H1 (cell line): ENCODE measurements at regions not wholly inside any gene's neighbourhood (a gene's known extent, or its start where the extent isn't known, plus 50 kb on each side); places are given as distances from the start of the nearest gene placed in this dataset.

Source experiments
- CTCF ChIA-PET: fragments of 300-600 bp; sonication (Branson Sonifier 250); formaldehyde crosslinking; loops from one replicate; lab custom pipeline; 2021; ENCODE audit not compliant: partially characterized antibody; lab: Charles Lee
- POLR2A ChIA-PET: fragments of 300-600 bp; sonication (Branson Sonifier 250); formaldehyde crosslinking; loops from one replicate; lab custom pipeline; 2021; ENCODE audit warnings: inconsistent platforms; ENCODE audit not compliant: partially characterized antibody; lab: Charles Lee
- DNase-seq, 2 experiments: peaks; one replicate each; pipeline versions ENCODE4 v3.0.0 to v3.0.0-alpha.2; 2010 to 2022; ENCODE audit warnings: low spot score in 2 of 2, low read depth in 1 of 2, mixed read lengths in 1 of 2
- FAIRE-seq: peaks from 2 replicates; lab custom pipeline; 2011; peaks lifted over from hg19 to GRCh38; lab: Jason Lieb, UNC
- H2AFZ ChIP-seq: 2 replicates; pipeline ENCODE4 v1.8.1; 2012; ENCODE audit warnings: low read length, inconsistent platforms
- H2AK5ac ChIP-seq: 2 replicates; pipeline ENCODE4 v1.6.1; 2013; ENCODE audit warnings: low read depth, low read length
- H2BK120ac ChIP-seq: replicated peaks from 2 replicates; pipeline ENCODE3; 2013; ENCODE audit warnings: low read depth, low read length, inconsistent platforms
- H2BK12ac ChIP-seq: 2 replicates; pipeline ENCODE4 v1.6.1; 2013; ENCODE audit warnings: low read depth, low read length
- H2BK15ac ChIP-seq: 2 replicates; pipeline ENCODE4 v1.6.1; 2013; ENCODE audit warnings: low read length
- H2BK20ac ChIP-seq: 2 replicates; pipeline ENCODE4 v1.6.1; 2013; ENCODE audit warnings: low read length
- H2BK5ac ChIP-seq: 2 replicates; pipeline ENCODE4 v1.6.1; 2013; ENCODE audit warnings: low read depth, low read length
- H3K14ac ChIP-seq: 2 replicates; pipeline ENCODE4 v1.6.1; 2013; ENCODE audit warnings: inconsistent platforms; ENCODE audit not compliant: insufficient read length
- H3K18ac ChIP-seq: 2 replicates; pipeline ENCODE4 v1.6.1; 2013; ENCODE audit warnings: low read length; ENCODE audit errors: extremely low read depth
- H3K23ac ChIP-seq: 2 replicates; pipeline ENCODE4 v1.6.1; 2013; ENCODE audit warnings: inconsistent platforms; ENCODE audit not compliant: insufficient read length
- H3K23me2 ChIP-seq: 2 replicates; pipeline ENCODE4 v1.6.1; 2013; ENCODE audit warnings: low read depth, low read length
- H3K27ac ChIP-seq: 2 replicates; pipeline ENCODE4 v1.6.1; 2011; ENCODE audit warnings: low read depth, low read length, inconsistent platforms
- H3K27me3 ChIP-seq, 4 experiments: replicated peaks in 1 of 4; 1 replicate in 1 of 4; 2 replicates in 3 of 4; pipeline versions ENCODE4 v1.6.1 to v1.8.1; 2011 to 2013; ENCODE audit warnings: low read length in 3 of 4, mild to moderate bottlenecking in 3 of 4, inconsistent platforms in 2 of 4, mixed read lengths in 2 of 4, moderate library complexity in 1 of 4; ENCODE audit not compliant: control insufficient read depth in 3 of 4, insufficient read depth in 3 of 4; ENCODE audit errors: extremely low read depth in 1 of 4
- H3K36me3 ChIP-seq, 4 experiments: 2 replicates each; pipeline versions ENCODE4 v1.6.1 to v1.8.1; 2011 to 2013; ENCODE audit warnings: mild to moderate bottlenecking in 4 of 4, low read length in 3 of 4, moderate library complexity in 2 of 4, control low read depth in 1 of 4, inconsistent platforms in 1 of 4; ENCODE audit not compliant: insufficient read depth in 4 of 4, control insufficient read depth in 2 of 4
- H3K4ac ChIP-seq: replicated peaks from 2 replicates; pipeline ENCODE3; 2013; ENCODE audit warnings: low read length, low read depth, mixed read lengths, inconsistent platforms; ENCODE audit not compliant: insufficient read length
- H3K4me1 ChIP-seq, 4 experiments: replicated peaks in 1 of 4; 1 replicate in 1 of 4; 2 replicates in 3 of 4; pipeline versions ENCODE4 v1.6.1 to v1.8.1; 2011 to 2013; ENCODE audit warnings: low read length in 3 of 4, inconsistent platforms in 2 of 4, mixed read lengths in 1 of 4; ENCODE audit not compliant: insufficient read depth in 4 of 4, control insufficient read depth in 3 of 4
- H3K4me2 ChIP-seq, 2 experiments: 2 replicates each; pipeline versions ENCODE4 v1.6.1 to v1.8.1; 2011 to 2013; ENCODE audit warnings: low read depth in 2 of 2, low read length in 2 of 2, control low read depth in 1 of 2, inconsistent platforms in 1 of 2, mild to moderate bottlenecking in 1 of 2; ENCODE audit not compliant: insufficient read depth in 1 of 2
- H3K4me3 ChIP-seq, 4 experiments: fragments of 200-600, 300-600 bp in 1 of 4; sonication (generic), shearing (Covaris generic), sonication (Bioruptor Twin) in 1 of 4; 2 replicates each; pipeline versions ENCODE4 v1.5.1 to v1.8.1; 2011 to 2016; ENCODE audit warnings: low read length in 4 of 4, low read depth in 3 of 4, control low read depth in 2 of 4, inconsistent platforms in 2 of 4, mild to moderate bottlenecking in 2 of 4, mixed read lengths in 1 of 4, moderate library complexity in 1 of 4; ENCODE audit not compliant: insufficient read depth in 2 of 4; ENCODE audit errors: extremely low read depth in 1 of 4
- H3K56ac ChIP-seq: replicated peaks from 2 replicates; pipeline ENCODE3; 2013; ENCODE audit warnings: low read depth, mild to moderate bottlenecking, mixed read lengths, low read length, inconsistent platforms; ENCODE audit not compliant: insufficient read length
- H3K79me1 ChIP-seq: 2 replicates; pipeline ENCODE4 v1.6.1; 2013; ENCODE audit warnings: low read depth, low read length, control low read depth
- H3K79me2 ChIP-seq, 2 experiments: 2 replicates each; pipeline versions ENCODE4 v1.6.1 to v1.8.1; 2012 to 2013; ENCODE audit warnings: low read length in 2 of 2, mild to moderate bottlenecking in 2 of 2, inconsistent platforms in 1 of 2; ENCODE audit not compliant: insufficient read depth in 2 of 2, control insufficient read depth in 1 of 2
- H3K9ac ChIP-seq, 4 experiments: replicated peaks in 1 of 4; 1 replicate in 1 of 4; 2 replicates in 3 of 4; pipeline versions ENCODE4 v1.6.1 to v1.8.1; 2011 to 2013; ENCODE audit warnings: low read depth in 3 of 4, low read length in 3 of 4, control low read depth in 2 of 4, mild to moderate bottlenecking in 2 of 4, moderate library complexity in 2 of 4, inconsistent platforms in 1 of 4; ENCODE audit errors: extremely low read depth in 1 of 4
- H3K9me3 ChIP-seq, 2 experiments: 2 replicates each; pipeline versions ENCODE4 v1.6.1 to v1.8.1; 2012 to 2013; ENCODE audit warnings: mild to moderate bottlenecking in 2 of 2, moderate library complexity in 2 of 2, control low read depth in 1 of 2, inconsistent platforms in 1 of 2, low read depth in 1 of 2, low read length in 1 of 2, mixed read lengths in 1 of 2; ENCODE audit not compliant: insufficient read depth in 2 of 2
- H4K20me1 ChIP-seq, 2 experiments: replicated peaks in 1 of 2; 2 replicates each; pipeline versions ENCODE3 to v1.8.1; 2011 to 2013; ENCODE audit warnings: inconsistent platforms in 2 of 2, low read length in 2 of 2, mild to moderate bottlenecking in 1 of 2; ENCODE audit not compliant: insufficient read depth in 2 of 2, control insufficient read depth in 1 of 2
- H4K5ac ChIP-seq: 2 replicates; pipeline ENCODE4 v1.6.1; 2013; ENCODE audit warnings: low read length, low read depth, mixed read lengths, inconsistent platforms; ENCODE audit not compliant: insufficient read length
- H4K8ac ChIP-seq: 2 replicates; pipeline ENCODE4 v1.8.0; 2013; ENCODE audit warnings: mild to moderate bottlenecking, moderate library complexity, low read length, inconsistent platforms; ENCODE audit not compliant: insufficient read depth; ENCODE audit errors: extremely low read depth
- H4K91ac ChIP-seq: replicated peaks from 2 replicates; pipeline ENCODE3; 2013; ENCODE audit warnings: low read length, mixed read lengths, inconsistent platforms; ENCODE audit not compliant: insufficient read length
- ASH2L ChIP-seq: fragments of 200-600, 300-600 bp; sonication (generic); IDR thresholded peaks from one replicate; pipeline ENCODE4 v1.7.1; 2017; ENCODE audit warnings: low read length
- BRCA1 ChIP-seq: IDR thresholded peaks from 2 replicates; pipeline ENCODE4 v1.6.1; 2012; ENCODE audit warnings: low read depth, low read length, improper control_type of control experiment
- CHD1 ChIP-seq: IDR thresholded peaks from 2 replicates; pipeline ENCODE4 v1.6.1; 2012; ENCODE audit warnings: low read depth, low read length, improper control_type of control experiment
- CHD2 ChIP-seq: IDR thresholded peaks from 2 replicates; pipeline ENCODE4 v1.6.1; 2012; ENCODE audit warnings: low read length, improper control_type of control experiment
- EZH2 ChIP-seq: fragments of 200-600 bp; sonication (generic); IDR thresholded peaks from 2 replicates; pipeline ENCODE4 v1.7.1; 2012; ENCODE audit warnings: low read depth, mild to moderate bottlenecking, moderate library complexity, low read length, inconsistent platforms; ENCODE audit not compliant: severe bottlenecking
- GABPA ChIP-seq: IDR thresholded peaks from 2 replicates; pipeline ENCODE4 v1.6.1; 2011; ENCODE audit warnings: mild to moderate bottlenecking, low read length, moderate library complexity, borderline replicate concordance; ENCODE audit not compliant: insufficient read depth
- GTF2F1 ChIP-seq: IDR thresholded peaks from 2 replicates; pipeline ENCODE4 v1.6.1; 2012; ENCODE audit warnings: low read depth, low read length, improper control_type of control experiment, borderline replicate concordance
- POLR2A ChIP-seq, 2 experiments: IDR thresholded peaks; 1 replicate in 1 of 2; 2 replicates in 1 of 2; pipeline ENCODE4 v1.6.1; 2011; ENCODE audit warnings: low read depth in 2 of 2, low read length in 2 of 2, mild to moderate bottlenecking in 2 of 2; ENCODE audit errors: control extremely low read depth in 1 of 2
- RAD21 ChIP-seq, 2 experiments: IDR thresholded peaks in 1 of 2; conservative IDR thresholded peaks in 1 of 2; 2 replicates each; pipeline ENCODE4 v1.6.1; 2011; ENCODE audit warnings: low read depth in 2 of 2, low read length in 2 of 2, improper control_type of control experiment in 1 of 2, inconsistent platforms in 1 of 2, mild to moderate bottlenecking in 1 of 2, moderate library complexity in 1 of 2
- RNF2 ChIP-seq: fragments of 200-900, 300-1000 bp; sonication (generic); IDR thresholded peaks from 2 replicates; pipeline ENCODE4 v1.7.1; 2016; ENCODE audit warnings: borderline replicate concordance, low read depth, mild to moderate bottlenecking, antibody characterized with exemption, low read length; ENCODE audit not compliant: poor library complexity, severe bottlenecking; ENCODE audit errors: missing control alignments
- SIN3A ChIP-seq, 2 experiments: IDR thresholded peaks in 1 of 2; conservative IDR thresholded peaks in 1 of 2; 2 replicates each; pipeline ENCODE4 v1.6.1; 2011 to 2012; ENCODE audit warnings: low read length in 2 of 2, improper control_type of control experiment in 1 of 2, low read depth in 1 of 2, mild to moderate bottlenecking in 1 of 2
- SIX5 ChIP-seq: IDR thresholded peaks from 2 replicates; pipeline ENCODE4 v1.6.1; 2011; ENCODE audit warnings: mild to moderate bottlenecking, low read depth, low read length
- SUZ12 ChIP-seq: fragments of 200-600 bp; sonication (generic); IDR thresholded peaks from 2 replicates; pipeline ENCODE4 v1.6.1; 2012; ENCODE audit warnings: mild to moderate bottlenecking, inconsistent platforms, low read length, moderate library complexity, mixed read lengths
- ZNF274 ChIP-seq: IDR thresholded peaks from 2 replicates; pipeline ENCODE4 v1.7.0; 2012; ENCODE audit warnings: low read length, borderline replicate concordance; ENCODE audit errors: extremely low read depth
- WGBS, 2 experiments: shearing (Covaris generic) in 1 of 2; methylation state at CpG; one replicate each; pipeline versions ENCODE4 v1.1.6 to v1.1.7; 2013 to 2015; ENCODE audit warnings: low lambda C conversion rate in 2 of 2, mixed read lengths in 2 of 2, inconsistent platforms in 1 of 2, low coverage in 1 of 2, missing lambda C conversion rate in 1 of 2; ENCODE audit not compliant: insufficient replicate concordance in 2 of 2, insufficient coverage in 1 of 2, insufficient read length in 1 of 2; ENCODE audit errors: extremely low coverage in 1 of 2, missing lambda C conversion rate in 1 of 2; 5-methylcytosine and 5-hydroxymethylcytosine counted together

- Histone ChIP-seq H3K9me3 (no peaks in the 10 kb centered on the region; a peak in 1 of 4 replicates), H2BK15ac (peak overlapping the region; percentile 92), H3K4me2 (no peak overlapping the region), H2AFZ (no peak overlapping the region), H3K23ac (no peak overlapping the region), H4K91ac (peak overlapping the region; percentile 69), H3K79me2 (no peaks in the 10 kb centered on the region), H3K4me3 (no peak overlapping the region), H2AK5ac (peak overlapping the region; percentile 99; the same call in 1 of the 2 replicates), H3K9ac (no peak overlapping the region; a peak in 1 of 7 replicates), H4K8ac (no peak overlapping the region), H2BK5ac (peak overlapping the region; percentile 61), H4K20me1 (peaks cover 0 to 5% of the 10 kb centered on the region in 2 experiments), H3K79me1 (0 out of 2 replicates have a peak, but pooled peaks cover 3% of the 10 kb centered on the region), H3K23me2 (peaks cover 12% of the 10 kb centered on the region; the same call in 1 of the 2 replicates), H3K56ac (no peak overlapping the region), H3K18ac (no peak overlapping the region), H3K27ac (no peak overlapping the region), H2BK20ac (peak overlapping the region; percentile 78; the same call in 1 of the 2 replicates), H4K5ac (no peak overlapping the region), H3K14ac (no peak overlapping the region), H3K36me3 (no peaks in the 10 kb centered on the region; a peak in 1 of 8 replicates), H3K27me3 (no peaks in the 10 kb centered on the region), H2BK120ac (no peak overlapping the region), H3K4me1 (peaks cover 0 to 11% (median 5%) of the 10 kb centered on the region in 4 experiments; a peak in 5 of 7 replicates), H2BK12ac (peak overlapping the region; percentile 90; the same call in 1 of the 2 replicates), H3K4ac (no peak overlapping the region)
- DNase-seq (no peak), FAIRE-seq (peak; percentile 24)
- 74% methylated on average over 4 of the region's 4 CpGs; no CpG with 5 or more reads in 1 of the 2 experiments for WGBS, 2 experiments
- CTCF ChIA-PET = no interaction called here
- POLR2A ChIA-PET = no interaction called here
- TF ChIP-seq RAD21 (IDR thresholded peaks at IDR 0.05 in 1 of 2, conservative IDR thresholded peaks at IDR 0.05 in 1 of 2; ENCODE audit: low read depth in 2 of 2, low read length in 2 of 2) (no peak), ZNF274 (no peak), SIN3A (conservative IDR thresholded peaks at IDR 0.05 in 1 of 2, IDR thresholded peaks at IDR 0.05 in 1 of 2; ENCODE audit: low read depth in 1 of 2, low read length in 2 of 2) (no peak), EZH2 (no peak), SUZ12 (no peak), CHD1 (no peak), CHD2 (no peak), RNF2 (no peak), SIX5 (no peak), GABPA (no peak), BRCA1 (no peak), GTF2F1 (no peak), ASH2L (no peak), POLR2A (IDR thresholded peaks at IDR 0.05; ENCODE audit: control extremely low read depth in 1 of 2, low read depth in 2 of 2, low read length in 2 of 2) (no peak)
Observed at GRCh38 chr2:5510082-5510481, 182.1 kb upstream of the SOX11 start.
